Astrocyte (in vitro differentiated cells and primary cell): ENCODE measurements at regions not wholly inside any gene's neighbourhood (a gene's known extent, or its start where the extent isn't known, plus 50 kb on each side); places are given as distances from the start of the nearest gene placed in this dataset.

Experiments
- EZH2 ChIP-seq: IDR thresholded peaks from 2 replicates; pipeline ENCODE4 v1.6.1; 2012; ENCODE audit warnings: mild to moderate bottlenecking, low read length, inconsistent platforms; ENCODE audit not compliant: insufficient read depth
- TF ChIP-seq, protein P1 (sequence below): IDR thresholded peaks from 2 replicates; pipeline ENCODE4 v1.5.1; 2011; ENCODE audit warnings: low read depth, mild to moderate bottlenecking, inconsistent platforms, low read length, moderate library complexity; ENCODE audit not compliant: insufficient read depth

DNA sequence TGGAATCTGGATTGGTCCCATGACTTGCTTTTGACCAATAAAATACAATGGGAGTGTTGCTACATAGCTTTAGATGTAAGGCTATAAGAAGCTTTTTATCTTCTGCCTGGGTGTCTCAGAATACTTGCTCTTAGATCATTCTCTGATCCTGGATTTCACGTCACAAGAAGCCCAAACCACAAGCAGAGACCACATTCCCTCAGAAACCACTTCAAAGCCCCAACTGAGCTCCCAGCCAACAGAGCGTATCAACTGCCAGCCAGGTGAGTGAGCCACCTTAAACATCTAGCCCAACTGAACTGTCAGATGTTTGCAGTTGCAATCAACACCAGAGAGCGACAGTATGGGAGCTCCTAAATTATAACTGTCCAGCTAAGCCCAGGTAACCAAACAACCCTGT lies 687.1 kb downstream of the TLE1 start:
- TF ChIP-seq, protein P1, sequence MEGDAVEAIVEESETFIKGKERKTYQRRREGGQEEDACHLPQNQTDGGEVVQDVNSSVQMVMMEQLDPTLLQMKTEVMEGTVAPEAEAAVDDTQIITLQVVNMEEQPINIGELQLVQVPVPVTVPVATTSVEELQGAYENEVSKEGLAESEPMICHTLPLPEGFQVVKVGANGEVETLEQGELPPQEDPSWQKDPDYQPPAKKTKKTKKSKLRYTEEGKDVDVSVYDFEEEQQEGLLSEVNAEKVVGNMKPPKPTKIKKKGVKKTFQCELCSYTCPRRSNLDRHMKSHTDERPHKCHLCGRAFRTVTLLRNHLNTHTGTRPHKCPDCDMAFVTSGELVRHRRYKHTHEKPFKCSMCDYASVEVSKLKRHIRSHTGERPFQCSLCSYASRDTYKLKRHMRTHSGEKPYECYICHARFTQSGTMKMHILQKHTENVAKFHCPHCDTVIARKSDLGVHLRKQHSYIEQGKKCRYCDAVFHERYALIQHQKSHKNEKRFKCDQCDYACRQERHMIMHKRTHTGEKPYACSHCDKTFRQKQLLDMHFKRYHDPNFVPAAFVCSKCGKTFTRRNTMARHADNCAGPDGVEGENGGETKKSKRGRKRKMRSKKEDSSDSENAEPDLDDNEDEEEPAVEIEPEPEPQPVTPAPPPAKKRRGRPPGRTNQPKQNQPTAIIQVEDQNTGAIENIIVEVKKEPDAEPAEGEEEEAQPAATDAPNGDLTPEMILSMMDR, result no peak
- TF ChIP-seq EZH2, result no peak
